Kidney (tissue), 13 donors: ENCODE measurements at regions not wholly inside any gene's neighbourhood (a gene's known extent, or its start where the extent isn't known, plus 50 kb on each side); places are given as distances from the start of the nearest gene placed in this dataset.

Experiments
- DNase-seq, 5 donors: peaks; one replicate each; pipeline ENCODE4 v3.0.0-alpha.2; 2013 to 2020
- FAIRE-seq: peaks from 2 replicates; lab custom pipeline; 2012; peaks lifted over from hg19 to GRCh38; lab: Jason Lieb, UNC
- H3K27ac ChIP-seq, 2 donors: one replicate each; pipeline ENCODE4 v1.7.0; 2013; ENCODE audit warnings: low read depth in 2 of 2, low read length in 2 of 2, inconsistent platforms in 1 of 2
- H3K27me3 ChIP-seq: one replicate; pipeline ENCODE4 v1.7.1; 2013; ENCODE audit warnings: low read length, inconsistent platforms; ENCODE audit not compliant: control insufficient read depth, insufficient read depth
- H3K36me3 ChIP-seq, 3 donors: one replicate each; pipeline versions ENCODE4 v1.7.0 to v1.7.1; 2013; ENCODE audit warnings: low read length in 3 of 3, control low read depth in 1 of 3, inconsistent platforms in 1 of 3; ENCODE audit not compliant: insufficient read depth in 3 of 3, control insufficient read depth in 2 of 3
- H3K4me1 ChIP-seq, 3 donors: one replicate each; pipeline versions ENCODE4 v1.7.0 to v1.7.1; 2013; ENCODE audit warnings: low read length in 3 of 3, inconsistent platforms in 1 of 3, low read depth in 1 of 3; ENCODE audit not compliant: control insufficient read depth in 2 of 3, insufficient read depth in 2 of 3
- H3K4me3 ChIP-seq, 3 donors: one replicate each; pipeline versions ENCODE4 v1.7.0 to v1.8.1; 2013; ENCODE audit warnings: low read length in 3 of 3, control low read depth in 1 of 3, inconsistent platforms in 1 of 3
- H3K9ac ChIP-seq, 3 donors: one replicate each; pipeline versions ENCODE4 v1.7.0 to v1.7.1; 2013; ENCODE audit warnings: low read length in 3 of 3, control low read depth in 1 of 3, inconsistent platforms in 1 of 3
- H3K9me3 ChIP-seq, 3 donors: one replicate each; pipeline versions ENCODE4 v1.7.0 to v1.7.1; 2013; ENCODE audit warnings: low read length in 3 of 3, control low read depth in 1 of 3, inconsistent platforms in 1 of 3; ENCODE audit not compliant: control insufficient read depth in 2 of 3, insufficient read depth in 1 of 3
- intact Hi-C: fragments of 100-400 bp; cut with DNase I; formaldehyde crosslinking; loops from one replicate; pipeline ENCODE4 v1.11.1; 2022
- TF ChIP-seq, protein P1 (sequence below): IDR thresholded peaks from 3 replicates; pipeline ENCODE4 v1.5.1; 2012; ENCODE audit warnings: mild to moderate bottlenecking, moderate library complexity, borderline replicate concordance; ENCODE audit not compliant: insufficient read depth; ENCODE audit errors: extremely low read depth
- donor health status: control.
- donor health status: control.
- donor health status: control.
- donor health status: control.
- donor health status: control.
- donor health status: DM: yes; HTN: yes; CAD: no.
- donor health status: Normal renal cell carcinoma (clear cell type).

DNA sequence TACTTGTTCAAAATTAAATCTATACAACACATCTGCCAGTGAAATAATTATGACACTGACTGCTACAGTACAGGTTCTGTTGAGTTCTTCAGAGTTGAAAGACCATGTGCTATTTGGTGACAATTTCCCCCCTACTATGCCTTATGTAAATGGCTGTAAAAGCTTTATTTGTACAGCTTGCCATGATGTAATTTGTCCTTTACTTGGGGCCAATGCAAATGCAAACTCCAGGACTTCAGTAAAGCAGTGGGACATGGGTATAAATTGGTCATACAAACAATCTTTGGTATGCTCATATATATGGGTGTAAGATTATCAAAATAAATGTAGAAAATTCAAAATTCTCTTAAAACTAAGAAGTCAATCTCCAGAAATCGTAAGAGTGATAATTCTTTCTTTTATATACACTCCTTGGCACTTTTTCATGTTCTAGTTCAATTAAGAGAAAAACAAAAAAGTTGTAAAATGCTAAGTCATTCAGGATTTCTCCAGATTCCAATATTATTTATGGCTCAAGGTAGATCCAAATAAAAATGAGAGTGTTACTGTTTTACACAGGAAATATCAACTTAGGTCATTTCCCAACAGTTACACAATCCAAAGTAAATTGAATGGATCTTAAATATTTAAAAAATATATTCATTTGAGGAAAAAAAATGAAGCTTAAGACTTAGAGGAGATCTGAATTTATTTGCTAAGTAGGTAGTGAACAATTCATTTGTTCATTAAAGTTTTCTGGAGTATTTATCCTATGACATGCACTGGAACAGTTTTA lies 1310.5 kb upstream of the CITED2 start:
- Histone ChIP-seq H3K4me1 (no peaks in the 10 kb centered on the region), H3K9me3 (no peaks in the 10 kb centered on the region), H3K36me3 (no peaks in the 10 kb centered on the region), H3K27ac (no peak overlapping the region), H3K27me3 (no peaks in the 10 kb centered on the region), H3K9ac (no peak overlapping the region), H3K4me3 (no peak overlapping the region)
- no peak for DNase-seq
- intact Hi-C loops: no loop called here
- TF ChIP-seq, protein P1, sequence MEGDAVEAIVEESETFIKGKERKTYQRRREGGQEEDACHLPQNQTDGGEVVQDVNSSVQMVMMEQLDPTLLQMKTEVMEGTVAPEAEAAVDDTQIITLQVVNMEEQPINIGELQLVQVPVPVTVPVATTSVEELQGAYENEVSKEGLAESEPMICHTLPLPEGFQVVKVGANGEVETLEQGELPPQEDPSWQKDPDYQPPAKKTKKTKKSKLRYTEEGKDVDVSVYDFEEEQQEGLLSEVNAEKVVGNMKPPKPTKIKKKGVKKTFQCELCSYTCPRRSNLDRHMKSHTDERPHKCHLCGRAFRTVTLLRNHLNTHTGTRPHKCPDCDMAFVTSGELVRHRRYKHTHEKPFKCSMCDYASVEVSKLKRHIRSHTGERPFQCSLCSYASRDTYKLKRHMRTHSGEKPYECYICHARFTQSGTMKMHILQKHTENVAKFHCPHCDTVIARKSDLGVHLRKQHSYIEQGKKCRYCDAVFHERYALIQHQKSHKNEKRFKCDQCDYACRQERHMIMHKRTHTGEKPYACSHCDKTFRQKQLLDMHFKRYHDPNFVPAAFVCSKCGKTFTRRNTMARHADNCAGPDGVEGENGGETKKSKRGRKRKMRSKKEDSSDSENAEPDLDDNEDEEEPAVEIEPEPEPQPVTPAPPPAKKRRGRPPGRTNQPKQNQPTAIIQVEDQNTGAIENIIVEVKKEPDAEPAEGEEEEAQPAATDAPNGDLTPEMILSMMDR: no peak
- FAIRE-seq: no peak

DNA sequence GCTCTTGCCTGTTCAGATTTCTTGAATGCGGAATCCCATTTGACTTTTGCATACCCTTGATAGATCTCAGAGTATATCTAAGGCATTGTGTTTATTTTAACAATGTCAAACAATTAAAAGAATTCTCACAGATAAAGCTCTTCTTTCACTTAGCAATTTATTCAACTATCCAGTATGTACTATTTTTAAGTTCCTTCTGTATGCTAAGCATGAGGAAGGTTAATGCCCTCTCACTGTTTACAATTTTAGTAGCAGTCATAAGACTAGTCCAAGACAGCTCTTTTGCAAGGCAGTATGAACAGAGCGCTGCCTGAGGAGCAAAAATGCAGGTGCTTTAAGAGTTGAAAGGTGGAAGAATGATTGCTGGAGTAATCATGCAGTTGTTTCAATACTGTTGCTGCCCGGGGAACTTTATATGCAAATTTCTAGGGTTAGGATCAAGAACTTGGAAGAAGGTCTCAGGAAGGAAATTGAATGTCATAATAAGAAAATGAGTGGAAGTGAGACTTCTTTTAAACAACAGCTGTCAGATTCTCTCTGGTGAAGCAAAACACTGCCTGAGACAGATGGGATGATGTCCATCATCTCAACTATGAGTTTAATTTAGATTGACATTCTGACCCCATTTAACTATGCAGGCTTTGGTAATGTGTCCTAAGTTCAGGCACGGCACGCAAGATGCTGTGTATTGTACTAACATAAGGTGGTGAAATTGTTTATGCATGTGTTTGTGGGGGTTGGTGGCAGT lies 1303.5 kb upstream of the CITED2 start:
- intact Hi-C loops: no loop called here
- DNase-seq (no peak), FAIRE-seq (no peak)

DNA sequence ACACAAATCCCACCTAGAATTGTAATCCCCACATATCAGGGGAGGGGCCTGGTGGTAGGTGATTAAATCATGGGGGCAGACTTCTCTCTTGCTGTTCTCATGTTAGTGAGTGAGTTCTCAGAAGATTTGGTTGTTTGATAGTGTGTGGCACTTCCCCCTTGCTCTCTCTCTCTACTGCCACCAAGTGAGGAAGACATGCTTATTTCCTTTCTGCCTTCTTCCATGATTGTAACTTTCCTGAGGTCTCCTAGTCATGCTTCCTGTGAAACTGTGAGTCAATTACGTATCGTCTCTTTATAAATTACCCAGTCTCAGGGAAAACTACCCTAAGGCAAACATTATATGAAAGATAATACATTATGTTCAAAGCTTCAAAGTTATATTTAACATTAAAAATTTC lies 1297.5 kb upstream of the CITED2 start:
- Histone ChIP-seq H3K27ac (no peak overlapping the region), H3K4me1 (no peaks in the 10 kb centered on the region), H3K4me3 (no peak overlapping the region), H3K9ac (no peak overlapping the region), H3K36me3 (no peaks in the 10 kb centered on the region), H3K27me3 (no peaks in the 10 kb centered on the region), H3K9me3 (no peaks in the 10 kb centered on the region)
- DNase-seq (peak in 1 of 5 donors; percentile 1), FAIRE-seq (no peak)
- TF ChIP-seq, protein P1: no peak
- intact Hi-C loops: no loop called here

More for the DNA sequence above, 1303.5 kb upstream of the CITED2 start:
- Histone ChIP-seq H3K36me3 (no peaks in the 10 kb centered on the region), H3K4me1 (no peaks in the 10 kb centered on the region), H3K27ac (no peak overlapping the region), H3K9ac (no peak overlapping the region), H3K9me3 (no peaks in the 10 kb centered on the region), H3K27me3 (no peaks in the 10 kb centered on the region), H3K4me3 (no peak overlapping the region)
- TF ChIP-seq, protein P1: no peak
